ENCODE measurements at regions not wholly inside any gene's neighbourhood (a gene's known extent, or its start where the extent isn't known, plus 50 kb on each side); places are given as distances from the start of the nearest gene placed in this dataset.

- Mint-ChIP-seq H3K4me3 (no peak overlapping the region), H3K36me3 (ENCODE audit: low read depth) (no peaks in the 10 kb centered on the region), H3K27ac (no peak overlapping the region), H3K4me1 (ENCODE audit: low read depth) (no peaks in the 10 kb centered on the region), H3K9me3 (no peaks in the 10 kb centered on the region), H3K27me3 (no peaks in the 10 kb centered on the region)
- intact Hi-C loops (cut with micrococcal nuclease) = no loop called here
- CTCF ChIA-PET = no interaction called here
- ATAC-seq = no peak
- DNase-seq = no peak
- TF ChIP-seq CTCF (IDR thresholded peaks at IDR 0.05) = no peak
- POLR2A ChIA-PET = no interaction called here
Measured at GRCh38 chr16:73846356-73846755, 450.3 kb upstream of the PSMD7 start.

GRCh38 chr16:73846007-73846330, 450.6 kb upstream of the PSMD7 start:
- no peak for TF ChIP-seq CTCF (IDR thresholded peaks at IDR 0.05)
- intact Hi-C loops (cut with micrococcal nuclease) = no loop called here
- Mint-ChIP-seq H3K27me3 (no peaks in the 10 kb centered on the region), H3K4me1 (ENCODE audit: low read depth) (no peaks in the 10 kb centered on the region), H3K36me3 (ENCODE audit: low read depth) (no peaks in the 10 kb centered on the region), H3K9me3 (no peaks in the 10 kb centered on the region), H3K27ac (no peak overlapping the region), H3K4me3 (no peak overlapping the region)
- DNase-seq (no peak), ATAC-seq (no peak)
- POLR2A ChIA-PET = no interaction called here
- CTCF ChIA-PET = no interaction called here

GRCh38 chr16:73845238-73846006, 451.2 kb upstream of the PSMD7 start:
- H3K4me1 Mint-ChIP-seq (ENCODE audit: low read depth) = no peaks in the 10 kb centered on the region
- POLR2A ChIA-PET = no interaction called here

GRCh38 chr16:73840728-73841127, 455.9 kb upstream of the PSMD7 start:
- POLR2A ChIA-PET = no interaction called here
- TF ChIP-seq CTCF (IDR thresholded peaks at IDR 0.05) = no peak
- Mint-ChIP-seq H3K36me3 (ENCODE audit: low read depth) (no peaks in the 10 kb centered on the region), H3K4me1 (ENCODE audit: low read depth) (no peaks in the 10 kb centered on the region), H3K27ac (no peak overlapping the region), H3K9me3 (no peaks in the 10 kb centered on the region), H3K4me3 (no peak overlapping the region), H3K27me3 (peaks cover 2% of the 10 kb centered on the region)
- ATAC-seq = no peak
- DNase-seq = no peak
- intact Hi-C loops (cut with micrococcal nuclease) = no loop called here
- CTCF ChIA-PET = no interaction called here

More at GRCh38 chr16:73845238-73846006, 451.2 kb upstream of the PSMD7 start:
- no peak for ATAC-seq
- Mint-ChIP-seq H3K27ac (no peak overlapping the region), H3K27me3 (no peaks in the 10 kb centered on the region), H3K36me3 (ENCODE audit: low read depth) (no peaks in the 10 kb centered on the region), H3K4me3 (no peak overlapping the region), H3K9me3 (no peaks in the 10 kb centered on the region)
- TF ChIP-seq CTCF (IDR thresholded peaks at IDR 0.05) = no peak
- CTCF ChIA-PET = no interaction called here
- no peak for DNase-seq
- intact Hi-C loops (cut with micrococcal nuclease) = no loop called here

- POLR2A ChIA-PET = no interaction called here
- ATAC-seq = no peak
- Mint-ChIP-seq H3K4me3 (no peak overlapping the region), H3K27ac (no peak overlapping the region), H3K27me3 (no peaks in the 10 kb centered on the region), H3K36me3 (ENCODE audit: low read depth) (no peaks in the 10 kb centered on the region), H3K9me3 (peaks cover 3% of the 10 kb centered on the region), H3K4me1 (ENCODE audit: low read depth) (no peaks in the 10 kb centered on the region)
- CTCF ChIA-PET = no interaction called here
- intact Hi-C loops (cut with micrococcal nuclease) = no loop called here
- TF ChIP-seq CTCF (IDR thresholded peaks at IDR 0.05) = no peak
- no peak for DNase-seq
Measured at GRCh38 chr16:73831220-73831619, 465.4 kb upstream of the PSMD7 start.
